GM23338 (cell line): ENCODE measurements at regions not wholly inside any gene's neighbourhood (a gene's known extent, or its start where the extent isn't known, plus 50 kb on each side); places are given as distances from the start of the nearest gene placed in this dataset.

Source experiments
- ATAC-seq: fragments of 200-7000 bp; cut with Tn5 transposase; 3 replicates; pipeline ENCODE4 v1.9.1; 2020
- DNase-seq: peaks from one replicate; pipeline ENCODE4 v3.0.0-alpha.2; 2015; ENCODE audit warnings: low spot score
- H2AFZ ChIP-seq: fragments of 200-600 bp; sonication (generic); 2 replicates; pipeline ENCODE4 v1.8.0; 2016; ENCODE audit warnings: antibody characterized with exemption, mild to moderate bottlenecking, moderate library complexity
- H3F3A ChIP-seq: fragments of 200-600 bp; sonication (generic); replicated peaks from 2 replicates; pipeline ENCODE4 v1.8.0; 2017; ENCODE audit warnings: antibody characterized with exemption, mixed run types, low read depth
- H3K27ac ChIP-seq: fragments of 200-600 bp; sonication (generic); 2 replicates; pipeline ENCODE4 v1.6.1; 2016; ENCODE audit warnings: low read depth
- H3K27me3 ChIP-seq: fragments of 200-600 bp; sonication (generic); 2 replicates; pipeline ENCODE4 v1.8.0; 2016; ENCODE audit warnings: mild to moderate bottlenecking, mixed run types, moderate library complexity; ENCODE audit not compliant: insufficient read depth
- H3K36me3 ChIP-seq: fragments of 200-600 bp; sonication (generic); 2 replicates; pipeline ENCODE4 v1.8.0; 2016; ENCODE audit warnings: mild to moderate bottlenecking; ENCODE audit not compliant: insufficient read depth
- H3K4me1 ChIP-seq: fragments of 200-600 bp; sonication (generic); 2 replicates; pipeline ENCODE4 v1.8.0; 2016; ENCODE audit warnings: mild to moderate bottlenecking, moderate library complexity; ENCODE audit not compliant: insufficient read depth
- H3K4me2 ChIP-seq: fragments of 200-600 bp; sonication (generic); 2 replicates; pipeline ENCODE4 v1.7.1; 2017; ENCODE audit warnings: mixed run types
- H3K4me3 ChIP-seq: fragments of 200-600 bp; sonication (generic); 2 replicates; pipeline ENCODE4 v1.6.1; 2016; ENCODE audit warnings: mixed run types
- H3K79me2 ChIP-seq: fragments of 200-600 bp; sonication (generic); replicated peaks from 2 replicates; pipeline ENCODE4 v1.8.0; 2017; ENCODE audit warnings: mild to moderate bottlenecking; ENCODE audit not compliant: insufficient read depth
- H3K9me2 ChIP-seq: fragments of 200-600 bp; sonication (generic); 2 replicates; pipeline ENCODE4 v1.8.0; 2017; ENCODE audit not compliant: insufficient read depth
- H4K20me1 ChIP-seq: fragments of 200-600 bp; sonication (generic); replicated peaks from 2 replicates; pipeline ENCODE4 v1.8.0; 2017; ENCODE audit warnings: mild to moderate bottlenecking; ENCODE audit not compliant: insufficient read depth
- H3K27ac Mint-ChIP-seq: 2 replicates; pipeline ENCODE4 v1.8.0; 2020; ENCODE audit warnings: inconsistent platforms, mild to moderate bottlenecking, moderate library complexity, mixed read lengths
- H3K27me3 Mint-ChIP-seq: 3 replicates; pipeline ENCODE4 v1.8.0; 2022; ENCODE audit warnings: low read depth, mild to moderate bottlenecking, moderate library complexity, mixed read lengths, inconsistent platforms; ENCODE audit not compliant: insufficient read depth, poor library complexity
- H3K36me3 Mint-ChIP-seq: 3 replicates; pipeline ENCODE4 v1.8.0; 2021; ENCODE audit warnings: low read depth, mild to moderate bottlenecking, inconsistent platforms, moderate library complexity, mixed read lengths
- H3K4me1 Mint-ChIP-seq: 3 replicates; pipeline ENCODE4 v1.8.0; 2020; ENCODE audit warnings: mild to moderate bottlenecking, inconsistent platforms, mixed read lengths
- H3K4me3 Mint-ChIP-seq: 3 replicates; pipeline ENCODE4 v1.8.0; 2021; ENCODE audit warnings: moderate library complexity, mild to moderate bottlenecking, inconsistent platforms, mixed read lengths
- H3K9me3 Mint-ChIP-seq: 3 replicates; pipeline ENCODE4 v1.8.0; 2020; ENCODE audit warnings: moderate library complexity, mild to moderate bottlenecking, inconsistent platforms, mixed read lengths
- CREB1 ChIP-seq: fragments of 250-450 bp; sonication (Bioruptor Pico); IDR thresholded peaks from 2 replicates; pipeline ENCODE4 v1.5.0; 2020; ENCODE audit warnings: low read depth, mild to moderate bottlenecking, moderate library complexity
- EZH2phosphoT487 ChIP-seq: fragments of 200-600 bp; sonication (generic); IDR thresholded peaks from one replicate; pipeline ENCODE4 v1.8.1; 2018; ENCODE audit warnings: antibody characterized with exemption; ENCODE audit not compliant: unreplicated experiment
- JUNB ChIP-seq: IDR thresholded peaks from one replicate; pipeline ENCODE4 v1.6.1; 2016; ENCODE audit warnings: antibody characterized with exemption; ENCODE audit not compliant: unreplicated experiment
- STAT1 ChIP-seq: IDR thresholded peaks from one replicate; pipeline ENCODE4 v1.6.1; 2016; ENCODE audit warnings: antibody characterized with exemption; ENCODE audit not compliant: unreplicated experiment
- ZNF114 ChIP-seq: fragments of 250-450 bp; sonication (Bioruptor Pico); IDR thresholded peaks from 2 replicates; pipeline ENCODE4 v1.5.0; 2020; ENCODE audit warnings: mild to moderate bottlenecking, moderate library complexity
- ZNF331 ChIP-seq: fragments of 250-450 bp; sonication (Bioruptor Pico); IDR thresholded peaks from 2 replicates; pipeline ENCODE4 v1.5.0; 2020; ENCODE audit warnings: low read depth, mild to moderate bottlenecking, moderate library complexity
- TF ChIP-seq, protein P1 (sequence below), 2 experiments: fragments of 200-600 bp in 1 of 2; sonication (generic) in 1 of 2; conservative IDR thresholded peaks; 2 replicates each; pipeline versions ENCODE4 v1.5.1 to v1.6.1; 2016 to 2017; ENCODE audit warnings: antibody characterized with exemption in 2 of 2, low read depth in 2 of 2, mild to moderate bottlenecking in 2 of 2, moderate library complexity in 1 of 2
- TF ChIP-seq, protein P2 (sequence below): IDR thresholded peaks from one replicate; pipeline ENCODE4 v1.6.1; 2018; ENCODE audit warnings: antibody characterized with exemption; ENCODE audit not compliant: unreplicated experiment

DNA sequence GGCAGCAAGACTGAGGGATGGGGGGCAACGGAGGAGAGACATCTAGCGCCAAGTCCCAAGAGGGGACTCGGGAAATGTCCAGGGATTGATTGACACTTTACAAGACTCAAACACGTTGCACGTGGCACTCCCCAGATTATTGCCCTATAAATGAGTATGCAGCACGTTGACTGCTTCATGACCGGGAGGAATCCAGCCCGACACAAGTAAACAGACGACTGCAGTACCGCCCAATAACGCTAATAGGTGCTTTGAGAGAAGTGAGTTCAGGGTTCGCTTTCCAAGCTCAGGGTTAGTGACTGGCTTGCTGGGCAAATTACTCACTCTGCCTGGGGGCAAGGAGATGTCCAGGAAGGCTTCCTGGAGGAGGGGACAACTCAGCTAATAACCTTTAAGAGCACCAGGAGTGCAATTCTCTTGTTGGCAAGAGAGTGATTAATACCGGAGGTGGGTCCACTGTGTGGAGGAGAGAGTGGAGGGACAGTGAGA is 73.3 kb upstream of the MYL10 start:
- Histone ChIP-seq H3K36me3 (no peaks in the 10 kb centered on the region), H4K20me1 (no peaks in the 10 kb centered on the region), H3K4me1 (no peaks in the 10 kb centered on the region), H3K79me2 (no peaks in the 10 kb centered on the region), H2AFZ (peak overlapping the region; percentile 4; the same call in 1 of the 2 replicates), H3K27me3 (no peaks in the 10 kb centered on the region), H3F3A (no peaks in the 10 kb centered on the region), H3K27ac (no peak overlapping the region), H3K9me2 (no peaks in the 10 kb centered on the region), H3K4me3 (no peak overlapping the region), H3K4me2 (no peak overlapping the region)
- DNase-seq (peak; percentile 63), ATAC-seq (peak; percentile 84)
- Mint-ChIP-seq H3K27me3 (peaks cover 9% of the 10 kb centered on the region), H3K27ac (no peak overlapping the region), H3K4me1 (peaks cover 9% of the 10 kb centered on the region), H3K36me3 (no peaks in the 10 kb centered on the region), H3K4me3 (no peak overlapping the region), H3K9me3 (no peaks in the 10 kb centered on the region; the same call in 1 of the 3 replicates)
- TF ChIP-seq, protein P1, sequence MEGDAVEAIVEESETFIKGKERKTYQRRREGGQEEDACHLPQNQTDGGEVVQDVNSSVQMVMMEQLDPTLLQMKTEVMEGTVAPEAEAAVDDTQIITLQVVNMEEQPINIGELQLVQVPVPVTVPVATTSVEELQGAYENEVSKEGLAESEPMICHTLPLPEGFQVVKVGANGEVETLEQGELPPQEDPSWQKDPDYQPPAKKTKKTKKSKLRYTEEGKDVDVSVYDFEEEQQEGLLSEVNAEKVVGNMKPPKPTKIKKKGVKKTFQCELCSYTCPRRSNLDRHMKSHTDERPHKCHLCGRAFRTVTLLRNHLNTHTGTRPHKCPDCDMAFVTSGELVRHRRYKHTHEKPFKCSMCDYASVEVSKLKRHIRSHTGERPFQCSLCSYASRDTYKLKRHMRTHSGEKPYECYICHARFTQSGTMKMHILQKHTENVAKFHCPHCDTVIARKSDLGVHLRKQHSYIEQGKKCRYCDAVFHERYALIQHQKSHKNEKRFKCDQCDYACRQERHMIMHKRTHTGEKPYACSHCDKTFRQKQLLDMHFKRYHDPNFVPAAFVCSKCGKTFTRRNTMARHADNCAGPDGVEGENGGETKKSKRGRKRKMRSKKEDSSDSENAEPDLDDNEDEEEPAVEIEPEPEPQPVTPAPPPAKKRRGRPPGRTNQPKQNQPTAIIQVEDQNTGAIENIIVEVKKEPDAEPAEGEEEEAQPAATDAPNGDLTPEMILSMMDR (conservative IDR thresholded peaks at IDR 0.05; ENCODE audit: low read depth in 2 of 2), result peak in 1 of 2 experiments; percentile 13; a peak in 2 of 4 replicates
- TF ChIP-seq EZH2phosphoT487, result no peak

DNA sequence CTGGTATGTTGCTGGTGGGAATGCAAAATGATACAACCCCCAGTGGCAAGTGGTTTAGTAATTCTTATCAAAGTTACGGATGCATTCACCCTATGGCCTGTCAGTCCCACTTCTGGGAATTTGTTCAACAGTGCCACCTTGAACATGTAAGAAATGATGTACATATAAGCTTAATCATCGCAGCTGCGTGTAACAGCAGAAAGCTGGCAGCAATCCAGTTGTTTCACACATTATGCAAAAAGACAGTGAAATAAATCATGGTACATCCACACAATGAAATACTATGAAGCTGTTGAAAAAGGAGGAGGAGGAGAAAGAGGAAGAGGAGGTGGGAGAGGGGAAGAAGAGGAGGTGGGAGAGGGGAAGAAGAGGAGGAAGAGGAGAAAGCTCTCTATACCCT is 76.2 kb upstream of the MYL10 start:
- H3K27me3 ChIP-seq, result no peaks in the 10 kb centered on the region
- H3K9me2 ChIP-seq, result no peaks in the 10 kb centered on the region
- Mint-ChIP-seq H3K4me1 (peaks cover 5% of the 10 kb centered on the region), H3K9me3 (no peaks in the 10 kb centered on the region; the same call in 1 of the 3 replicates), H3K27me3 (peaks cover 11% of the 10 kb centered on the region), H3K4me3 (no peak overlapping the region), H3K36me3 (no peaks in the 10 kb centered on the region), H3K27ac (no peak overlapping the region)
- no peak overlapping the region for H3K27ac ChIP-seq
- no peak for DNase-seq
- H4K20me1 ChIP-seq, result no peaks in the 10 kb centered on the region
- H3K4me1 ChIP-seq, result no peaks in the 10 kb centered on the region
- H3F3A ChIP-seq, result no peaks in the 10 kb centered on the region
- H2AFZ ChIP-seq, result no peak overlapping the region
- no peak for TF ChIP-seq EZH2phosphoT487
- no peak overlapping the region for H3K4me2 ChIP-seq
- ATAC-seq, result no peak
- no peaks in the 10 kb centered on the region for H3K79me2 ChIP-seq
- H3K4me3 ChIP-seq, result no peak overlapping the region
- H3K36me3 ChIP-seq, result no peaks in the 10 kb centered on the region

DNA sequence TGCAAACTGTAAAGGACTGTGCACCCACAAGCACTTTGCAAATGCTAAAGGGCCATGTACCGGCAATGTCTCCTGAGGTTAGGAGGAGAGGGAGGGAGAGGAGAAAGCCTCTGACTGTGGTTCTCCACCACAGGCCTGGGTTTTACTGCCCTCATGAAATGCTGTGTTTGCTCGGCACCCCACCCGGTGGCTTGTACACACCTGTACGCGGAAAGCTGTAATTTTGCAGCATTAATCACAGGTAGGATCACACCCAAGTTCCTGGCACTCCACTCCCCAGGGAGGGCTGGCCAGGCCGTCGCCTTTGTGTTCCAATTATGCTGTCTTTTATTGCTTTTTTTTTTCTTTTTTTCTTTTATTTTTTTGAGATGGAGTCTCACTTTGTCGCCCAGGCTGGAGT is 78.5 kb upstream of the MYL10 start:
- no peak overlapping the region for H3K4me2 ChIP-seq
- no peak for DNase-seq
- H3K4me1 Mint-ChIP-seq, result peaks cover 4% of the 10 kb centered on the region
- no peaks in the 10 kb centered on the region for H4K20me1 ChIP-seq
- no peaks in the 10 kb centered on the region for H3F3A ChIP-seq
- H3K4me3 ChIP-seq, result no peak overlapping the region
- H3K27me3 ChIP-seq, result no peaks in the 10 kb centered on the region
- H3K9me3 Mint-ChIP-seq, result no peaks in the 10 kb centered on the region; the same call in 1 of the 3 replicates
- peaks cover 7% of the 10 kb centered on the region for H3K27me3 Mint-ChIP-seq
- no peaks in the 10 kb centered on the region for H3K4me1 ChIP-seq
- H3K4me3 Mint-ChIP-seq, result no peak overlapping the region
- no peak overlapping the region for H3K27ac ChIP-seq
- H3K36me3 ChIP-seq, result no peaks in the 10 kb centered on the region
- H3K79me2 ChIP-seq, result no peaks in the 10 kb centered on the region
- no peak overlapping the region for H2AFZ ChIP-seq
- H3K9me2 ChIP-seq, result no peaks in the 10 kb centered on the region
- ATAC-seq, result no peak
- H3K27ac Mint-ChIP-seq, result no peak overlapping the region
- H3K36me3 Mint-ChIP-seq, result no peaks in the 10 kb centered on the region
- TF ChIP-seq ZNF114 (no peak), CREB1 (CRISPR knock-in tag) (no peak), JUNB (no peak), STAT1 (no peak), ZNF331 (CRISPR knock-in tag) (no peak)
- TF ChIP-seq, protein P2, sequence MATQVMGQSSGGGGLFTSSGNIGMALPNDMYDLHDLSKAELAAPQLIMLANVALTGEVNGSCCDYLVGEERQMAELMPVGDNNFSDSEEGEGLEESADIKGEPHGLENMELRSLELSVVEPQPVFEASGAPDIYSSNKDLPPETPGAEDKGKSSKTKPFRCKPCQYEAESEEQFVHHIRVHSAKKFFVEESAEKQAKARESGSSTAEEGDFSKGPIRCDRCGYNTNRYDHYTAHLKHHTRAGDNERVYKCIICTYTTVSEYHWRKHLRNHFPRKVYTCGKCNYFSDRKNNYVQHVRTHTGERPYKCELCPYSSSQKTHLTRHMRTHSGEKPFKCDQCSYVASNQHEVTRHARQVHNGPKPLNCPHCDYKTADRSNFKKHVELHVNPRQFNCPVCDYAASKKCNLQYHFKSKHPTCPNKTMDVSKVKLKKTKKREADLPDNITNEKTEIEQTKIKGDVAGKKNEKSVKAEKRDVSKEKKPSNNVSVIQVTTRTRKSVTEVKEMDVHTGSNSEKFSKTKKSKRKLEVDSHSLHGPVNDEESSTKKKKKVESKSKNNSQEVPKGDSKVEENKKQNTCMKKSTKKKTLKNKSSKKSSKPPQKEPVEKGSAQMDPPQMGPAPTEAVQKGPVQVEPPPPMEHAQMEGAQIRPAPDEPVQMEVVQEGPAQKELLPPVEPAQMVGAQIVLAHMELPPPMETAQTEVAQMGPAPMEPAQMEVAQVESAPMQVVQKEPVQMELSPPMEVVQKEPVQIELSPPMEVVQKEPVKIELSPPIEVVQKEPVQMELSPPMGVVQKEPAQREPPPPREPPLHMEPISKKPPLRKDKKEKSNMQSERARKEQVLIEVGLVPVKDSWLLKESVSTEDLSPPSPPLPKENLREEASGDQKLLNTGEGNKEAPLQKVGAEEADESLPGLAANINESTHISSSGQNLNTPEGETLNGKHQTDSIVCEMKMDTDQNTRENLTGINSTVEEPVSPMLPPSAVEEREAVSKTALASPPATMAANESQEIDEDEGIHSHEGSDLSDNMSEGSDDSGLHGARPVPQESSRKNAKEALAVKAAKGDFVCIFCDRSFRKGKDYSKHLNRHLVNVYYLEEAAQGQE, result no peak
- TF ChIP-seq, protein P1 (conservative IDR thresholded peaks at IDR 0.05; ENCODE audit: low read depth in 2 of 2), result no peak
